ENCODE measurements at regions not wholly inside any gene's neighbourhood (a gene's known extent, or its start where the extent isn't known, plus 50 kb on each side); places are given as distances from the start of the nearest gene placed in this dataset.

GRCh38 chr2:16264491-16264890, 324.1 kb downstream of the MYCN start:
- no peaks in the 10 kb centered on the region for H3K9me3 Mint-ChIP-seq
- intact Hi-C loops (cut with micrococcal nuclease), result no loop called here
- no peaks in the 10 kb centered on the region for H3K27me3 Mint-ChIP-seq
- no peak overlapping the region for H3K4me3 Mint-ChIP-seq
- H3K27ac Mint-ChIP-seq, result no peak overlapping the region
- H3K4me1 Mint-ChIP-seq (ENCODE audit: low read depth), result no peaks in the 10 kb centered on the region
- H3K36me3 Mint-ChIP-seq (ENCODE audit: low read depth), result no peaks in the 10 kb centered on the region

GRCh38 chr2:16263241-16263890, 323.0 kb downstream of the MYCN start:
- H3K36me3 Mint-ChIP-seq (ENCODE audit: low read depth), result no peaks in the 10 kb centered on the region

GRCh38 chr2:16262526-16263178, 322.3 kb downstream of the MYCN start:
- no peak overlapping the region for H3K27ac Mint-ChIP-seq
- intact Hi-C loops (cut with micrococcal nuclease), result no loop called here
- H3K4me3 Mint-ChIP-seq, result no peak overlapping the region
- no peaks in the 10 kb centered on the region for H3K9me3 Mint-ChIP-seq
- no peaks in the 10 kb centered on the region for H3K36me3 Mint-ChIP-seq (ENCODE audit: low read depth)
- peaks cover 3% of the 10 kb centered on the region for H3K27me3 Mint-ChIP-seq
- H3K4me1 Mint-ChIP-seq (ENCODE audit: low read depth), result no peaks in the 10 kb centered on the region

More at GRCh38 chr2:16263241-16263890, 323.0 kb downstream of the MYCN start:
- Mint-ChIP-seq H3K4me1 (ENCODE audit: low read depth) (no peaks in the 10 kb centered on the region), H3K27ac (no peak overlapping the region), H3K9me3 (no peaks in the 10 kb centered on the region), H3K4me3 (no peak overlapping the region), H3K27me3 (no peaks in the 10 kb centered on the region)
- intact Hi-C loops (cut with micrococcal nuclease), result no loop called here

GRCh38 chr2:16261791-16262190, 321.4 kb downstream of the MYCN start:
- intact Hi-C loops (cut with micrococcal nuclease), result no loop called here
- H3K9me3 Mint-ChIP-seq, result no peaks in the 10 kb centered on the region

GRCh38 chr2:16261071-16261470, 320.7 kb downstream of the MYCN start:
- H3K27me3 Mint-ChIP-seq, result peaks cover 7% of the 10 kb centered on the region
- intact Hi-C loops (cut with micrococcal nuclease), result no loop called here
- H3K4me3 Mint-ChIP-seq, result no peak overlapping the region
- H3K36me3 Mint-ChIP-seq (ENCODE audit: low read depth), result no peaks in the 10 kb centered on the region
- no peaks in the 10 kb centered on the region for H3K4me1 Mint-ChIP-seq (ENCODE audit: low read depth)
- H3K27ac Mint-ChIP-seq, result no peak overlapping the region
- H3K9me3 Mint-ChIP-seq, result no peaks in the 10 kb centered on the region

More at GRCh38 chr2:16261791-16262190, 321.4 kb downstream of the MYCN start:
- peaks cover 6% of the 10 kb centered on the region for H3K27me3 Mint-ChIP-seq
- H3K36me3 Mint-ChIP-seq (ENCODE audit: low read depth), result no peaks in the 10 kb centered on the region
- no peak overlapping the region for H3K4me3 Mint-ChIP-seq
- no peaks in the 10 kb centered on the region for H3K4me1 Mint-ChIP-seq (ENCODE audit: low read depth)
- H3K27ac Mint-ChIP-seq, result no peak overlapping the region

- Mint-ChIP-seq H3K4me1 (ENCODE audit: low read depth) (no peaks in the 10 kb centered on the region), H3K4me3 (no peak overlapping the region)
- intact Hi-C loops (cut with micrococcal nuclease), result no loop called here
Observed at GRCh38 chr2:16260041-16260830, 319.9 kb downstream of the MYCN start.

GRCh38 chr2:16259010-16259409, 318.7 kb downstream of the MYCN start:
- Mint-ChIP-seq H3K27me3 (peaks cover 7% of the 10 kb centered on the region), H3K4me1 (ENCODE audit: low read depth) (no peaks in the 10 kb centered on the region), H3K36me3 (ENCODE audit: low read depth) (no peaks in the 10 kb centered on the region), H3K27ac (no peak overlapping the region), H3K4me3 (no peak overlapping the region), H3K9me3 (no peaks in the 10 kb centered on the region)
- intact Hi-C loops (cut with micrococcal nuclease), result no loop called here

More at GRCh38 chr2:16260041-16260830, 319.9 kb downstream of the MYCN start:
- no peaks in the 10 kb centered on the region for H3K9me3 Mint-ChIP-seq
- H3K27ac Mint-ChIP-seq, result no peak overlapping the region
- H3K27me3 Mint-ChIP-seq, result peaks cover 7% of the 10 kb centered on the region
- H3K36me3 Mint-ChIP-seq (ENCODE audit: low read depth), result no peaks in the 10 kb centered on the region

- H3K36me3 Mint-ChIP-seq (ENCODE audit: low read depth), result no peaks in the 10 kb centered on the region
- H3K4me3 Mint-ChIP-seq, result no peak overlapping the region
- H3K27me3 Mint-ChIP-seq, result peaks cover 7% of the 10 kb centered on the region
- no peaks in the 10 kb centered on the region for H3K9me3 Mint-ChIP-seq
- H3K27ac Mint-ChIP-seq, result no peak overlapping the region
- H3K4me1 Mint-ChIP-seq (ENCODE audit: low read depth), result no peaks in the 10 kb centered on the region
- intact Hi-C loops (cut with micrococcal nuclease), result no loop called here
Observed at GRCh38 chr2:16258350-16258749, 318.0 kb downstream of the MYCN start.

GRCh38 chr2:16257322-16258028, 317.1 kb downstream of the MYCN start:
- intact Hi-C loops (cut with micrococcal nuclease), result no loop called here
- Mint-ChIP-seq H3K9me3 (no peaks in the 10 kb centered on the region), H3K4me3 (no peak overlapping the region), H3K27me3 (peaks cover 7% of the 10 kb centered on the region), H3K4me1 (ENCODE audit: low read depth) (no peaks in the 10 kb centered on the region), H3K27ac (no peak overlapping the region), H3K36me3 (ENCODE audit: low read depth) (no peaks in the 10 kb centered on the region)

GRCh38 chr2:16256601-16257321, 316.4 kb downstream of the MYCN start:
- H3K36me3 Mint-ChIP-seq (ENCODE audit: low read depth), result no peaks in the 10 kb centered on the region
- no peak overlapping the region for H3K27ac Mint-ChIP-seq
- H3K4me1 Mint-ChIP-seq (ENCODE audit: low read depth), result no peaks in the 10 kb centered on the region
- peaks cover 7% of the 10 kb centered on the region for H3K27me3 Mint-ChIP-seq
- H3K9me3 Mint-ChIP-seq, result no peaks in the 10 kb centered on the region
- H3K4me3 Mint-ChIP-seq, result no peak overlapping the region
- intact Hi-C loops (cut with micrococcal nuclease), result no loop called here

- no peaks in the 10 kb centered on the region for H3K36me3 Mint-ChIP-seq (ENCODE audit: low read depth)
- H3K4me3 Mint-ChIP-seq, result no peak overlapping the region
- H3K4me1 Mint-ChIP-seq (ENCODE audit: low read depth), result no peaks in the 10 kb centered on the region
- H3K9me3 Mint-ChIP-seq, result no peaks in the 10 kb centered on the region
- H3K27ac Mint-ChIP-seq, result no peak overlapping the region
- peaks cover 7% of the 10 kb centered on the region for H3K27me3 Mint-ChIP-seq
- intact Hi-C loops (cut with micrococcal nuclease), result no loop called here
Observed at GRCh38 chr2:16255120-16255519, 314.8 kb downstream of the MYCN start.

GRCh38 chr2:16254356-16254965, 314.1 kb downstream of the MYCN start:
- no peaks in the 10 kb centered on the region for H3K9me3 Mint-ChIP-seq
- H3K4me3 Mint-ChIP-seq, result no peak overlapping the region
- H3K27me3 Mint-ChIP-seq, result peaks cover 7% of the 10 kb centered on the region
- no peaks in the 10 kb centered on the region for H3K36me3 Mint-ChIP-seq (ENCODE audit: low read depth)
- H3K4me1 Mint-ChIP-seq (ENCODE audit: low read depth), result no peaks in the 10 kb centered on the region
- H3K27ac Mint-ChIP-seq, result no peak overlapping the region
- intact Hi-C loops (cut with micrococcal nuclease), result no loop called here

GRCh38 chr2:16253291-16253690, 312.9 kb downstream of the MYCN start:
- no peaks in the 10 kb centered on the region for H3K4me1 Mint-ChIP-seq (ENCODE audit: low read depth)
- H3K27me3 Mint-ChIP-seq, result peaks cover 7% of the 10 kb centered on the region
- no peak overlapping the region for H3K4me3 Mint-ChIP-seq
- intact Hi-C loops (cut with micrococcal nuclease), result no loop called here
- no peaks in the 10 kb centered on the region for H3K9me3 Mint-ChIP-seq
- no peak overlapping the region for H3K27ac Mint-ChIP-seq
- H3K36me3 Mint-ChIP-seq (ENCODE audit: low read depth), result no peaks in the 10 kb centered on the region
